GM23338 (cell line): ENCODE measurements at regions not wholly inside any gene's neighbourhood (a gene's known extent, or its start where the extent isn't known, plus 50 kb on each side); places are given as distances from the start of the nearest gene placed in this dataset.

ENCODE experiments used
- ATAC-seq: fragments of 200-7000 bp; cut with Tn5 transposase; 3 replicates; pipeline ENCODE4 v1.9.1; 2020
- DNase-seq: peaks from one replicate; pipeline ENCODE4 v3.0.0-alpha.2; 2015; ENCODE audit warnings: low spot score
- H2AFZ ChIP-seq: fragments of 200-600 bp; sonication (generic); 2 replicates; pipeline ENCODE4 v1.8.0; 2016; ENCODE audit warnings: antibody characterized with exemption, mild to moderate bottlenecking, moderate library complexity
- H3F3A ChIP-seq: fragments of 200-600 bp; sonication (generic); replicated peaks from 2 replicates; pipeline ENCODE4 v1.8.0; 2017; ENCODE audit warnings: antibody characterized with exemption, mixed run types, low read depth
- H3K27ac ChIP-seq: fragments of 200-600 bp; sonication (generic); 2 replicates; pipeline ENCODE4 v1.6.1; 2016; ENCODE audit warnings: low read depth
- H3K27me3 ChIP-seq: fragments of 200-600 bp; sonication (generic); 2 replicates; pipeline ENCODE4 v1.8.0; 2016; ENCODE audit warnings: mild to moderate bottlenecking, mixed run types, moderate library complexity; ENCODE audit not compliant: insufficient read depth
- H3K36me3 ChIP-seq: fragments of 200-600 bp; sonication (generic); 2 replicates; pipeline ENCODE4 v1.8.0; 2016; ENCODE audit warnings: mild to moderate bottlenecking; ENCODE audit not compliant: insufficient read depth
- H3K4me1 ChIP-seq: fragments of 200-600 bp; sonication (generic); 2 replicates; pipeline ENCODE4 v1.8.0; 2016; ENCODE audit warnings: mild to moderate bottlenecking, moderate library complexity; ENCODE audit not compliant: insufficient read depth
- H3K4me2 ChIP-seq: fragments of 200-600 bp; sonication (generic); 2 replicates; pipeline ENCODE4 v1.7.1; 2017; ENCODE audit warnings: mixed run types
- H3K4me3 ChIP-seq: fragments of 200-600 bp; sonication (generic); 2 replicates; pipeline ENCODE4 v1.6.1; 2016; ENCODE audit warnings: mixed run types
- H3K79me2 ChIP-seq: fragments of 200-600 bp; sonication (generic); replicated peaks from 2 replicates; pipeline ENCODE4 v1.8.0; 2017; ENCODE audit warnings: mild to moderate bottlenecking; ENCODE audit not compliant: insufficient read depth
- H3K9me2 ChIP-seq: fragments of 200-600 bp; sonication (generic); 2 replicates; pipeline ENCODE4 v1.8.0; 2017; ENCODE audit not compliant: insufficient read depth
- H4K20me1 ChIP-seq: fragments of 200-600 bp; sonication (generic); replicated peaks from 2 replicates; pipeline ENCODE4 v1.8.0; 2017; ENCODE audit warnings: mild to moderate bottlenecking; ENCODE audit not compliant: insufficient read depth
- H3K27ac Mint-ChIP-seq: 2 replicates; pipeline ENCODE4 v1.8.0; 2020; ENCODE audit warnings: inconsistent platforms, mild to moderate bottlenecking, moderate library complexity, mixed read lengths
- H3K27me3 Mint-ChIP-seq: 3 replicates; pipeline ENCODE4 v1.8.0; 2022; ENCODE audit warnings: low read depth, mild to moderate bottlenecking, moderate library complexity, mixed read lengths, inconsistent platforms; ENCODE audit not compliant: insufficient read depth, poor library complexity
- H3K36me3 Mint-ChIP-seq: 3 replicates; pipeline ENCODE4 v1.8.0; 2021; ENCODE audit warnings: low read depth, mild to moderate bottlenecking, inconsistent platforms, moderate library complexity, mixed read lengths
- H3K4me1 Mint-ChIP-seq: 3 replicates; pipeline ENCODE4 v1.8.0; 2020; ENCODE audit warnings: mild to moderate bottlenecking, inconsistent platforms, mixed read lengths
- H3K4me3 Mint-ChIP-seq: 3 replicates; pipeline ENCODE4 v1.8.0; 2021; ENCODE audit warnings: moderate library complexity, mild to moderate bottlenecking, inconsistent platforms, mixed read lengths
- H3K9me3 Mint-ChIP-seq: 3 replicates; pipeline ENCODE4 v1.8.0; 2020; ENCODE audit warnings: moderate library complexity, mild to moderate bottlenecking, inconsistent platforms, mixed read lengths
- CREB1 ChIP-seq: fragments of 250-450 bp; sonication (Bioruptor Pico); IDR thresholded peaks from 2 replicates; pipeline ENCODE4 v1.5.0; 2020; ENCODE audit warnings: low read depth, mild to moderate bottlenecking, moderate library complexity
- ETS1 ChIP-seq: IDR thresholded peaks from 2 replicates; pipeline ENCODE4 v1.6.1; 2016; ENCODE audit warnings: antibody characterized with exemption
- EZH2 ChIP-seq: fragments of 200-600 bp; sonication (generic); IDR thresholded peaks from one replicate; pipeline ENCODE4 v1.8.0; 2017; ENCODE audit warnings: antibody characterized with exemption, mild to moderate bottlenecking, low read depth; ENCODE audit not compliant: unreplicated experiment
- POLR2AphosphoS5 ChIP-seq: IDR thresholded peaks from 2 replicates; pipeline ENCODE4 v1.6.1; 2016; ENCODE audit warnings: antibody characterized with exemption, low read depth
- REST ChIP-seq: IDR thresholded peaks from one replicate; pipeline ENCODE4 v1.6.1; 2018; ENCODE audit warnings: antibody characterized with exemption; ENCODE audit not compliant: unreplicated experiment
- STAT1 ChIP-seq: IDR thresholded peaks from one replicate; pipeline ENCODE4 v1.6.1; 2016; ENCODE audit warnings: antibody characterized with exemption; ENCODE audit not compliant: unreplicated experiment
- ZNF114 ChIP-seq: fragments of 250-450 bp; sonication (Bioruptor Pico); IDR thresholded peaks from 2 replicates; pipeline ENCODE4 v1.5.0; 2020; ENCODE audit warnings: mild to moderate bottlenecking, moderate library complexity
- ZNF331 ChIP-seq: fragments of 250-450 bp; sonication (Bioruptor Pico); IDR thresholded peaks from 2 replicates; pipeline ENCODE4 v1.5.0; 2020; ENCODE audit warnings: low read depth, mild to moderate bottlenecking, moderate library complexity
- TF ChIP-seq, protein P1 (sequence below): fragments of 250-450 bp; sonication (Bioruptor Pico); IDR thresholded peaks from 2 replicates; pipeline ENCODE4 v1.5.0; 2020; ENCODE audit warnings: mild to moderate bottlenecking, moderate library complexity

DNA sequence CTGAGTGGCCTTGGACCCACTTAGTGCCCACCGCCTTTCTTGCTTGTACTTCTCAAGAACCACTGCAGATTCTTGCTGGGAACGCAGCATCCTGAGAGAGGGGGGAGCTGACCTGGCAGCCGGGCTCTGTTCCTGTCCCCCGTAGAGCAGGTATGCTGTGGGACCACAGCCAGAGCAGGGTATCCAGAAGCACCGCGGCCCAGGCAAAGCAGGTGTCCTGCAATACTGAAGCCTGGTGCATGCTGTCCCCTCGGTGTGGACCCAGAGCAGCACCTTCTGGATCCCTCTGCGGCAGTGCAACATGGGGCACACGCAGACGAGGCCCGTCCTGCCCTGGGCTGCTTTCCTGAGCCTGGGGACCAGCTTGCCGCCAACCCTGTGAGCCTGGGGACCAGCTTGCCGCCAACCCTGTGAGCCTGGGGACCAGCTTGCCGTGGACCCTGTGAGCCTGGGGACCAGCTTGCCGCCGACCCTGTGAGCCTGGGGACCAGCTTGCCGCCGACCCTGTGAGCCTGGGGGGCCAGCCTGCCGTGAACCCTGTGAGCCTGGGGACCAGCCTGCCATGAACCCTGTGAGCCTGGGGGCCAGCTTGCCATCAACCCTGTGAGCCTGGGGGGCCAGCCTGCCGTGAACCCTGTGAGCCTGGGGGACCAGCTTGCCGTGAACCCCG lies 60.9 kb upstream of the ADGRA1 start:
- Histone ChIP-seq H3K27ac (no peak overlapping the region), H3K4me1 (0 out of 2 replicates have a peak, but pooled peaks cover 4% of the 10 kb centered on the region), H4K20me1 (no peaks in the 10 kb centered on the region), H3K4me3 (no peak overlapping the region), H3K9me2 (no peaks in the 10 kb centered on the region), H3K27me3 (no peaks in the 10 kb centered on the region), H3K79me2 (no peaks in the 10 kb centered on the region), H3F3A (0 out of 2 replicates have a peak, but pooled peaks cover 3% of the 10 kb centered on the region), H3K4me2 (no peak overlapping the region), H3K36me3 (no peaks in the 10 kb centered on the region), H2AFZ (no peak overlapping the region)
- H3K4me1 Mint-ChIP-seq = peaks cover 25% of the 10 kb centered on the region
- no peak overlapping the region for H3K27ac Mint-ChIP-seq
- no peaks in the 10 kb centered on the region for H3K9me3 Mint-ChIP-seq
- peaks cover 21% of the 10 kb centered on the region for H3K27me3 Mint-ChIP-seq
- no peak for DNase-seq
- TF ChIP-seq ETS1 (no peak), EZH2 (no peak), CREB1 (CRISPR knock-in tag) (no peak), STAT1 (no peak), REST (no peak), ZNF331 (CRISPR knock-in tag) (no peak), ZNF114 (no peak), POLR2AphosphoS5 (no peak)
- H3K4me3 Mint-ChIP-seq = no peak overlapping the region
- ATAC-seq = no peak
- H3K36me3 Mint-ChIP-seq = no peaks in the 10 kb centered on the region

DNA sequence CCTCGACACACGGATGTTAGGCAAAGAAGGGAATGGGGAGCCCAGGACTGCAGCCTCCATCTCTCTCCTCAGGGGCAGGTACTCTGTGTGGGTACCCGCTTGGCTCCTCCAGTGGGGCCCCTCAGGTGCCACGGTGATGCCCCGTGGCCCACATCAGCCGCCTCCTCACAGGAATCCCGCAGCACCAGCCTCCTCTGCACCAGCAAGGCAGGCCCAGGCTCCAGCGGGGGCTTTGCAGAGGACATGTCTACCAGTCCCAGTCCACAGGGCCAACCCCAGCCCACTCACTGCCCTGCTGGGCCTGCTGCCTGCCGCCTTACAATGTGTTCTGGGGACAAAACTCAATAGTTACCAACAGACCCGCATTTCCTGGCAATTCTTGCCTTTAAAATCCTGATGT lies 61.6 kb upstream of the ADGRA1 start:
- Mint-ChIP-seq H3K36me3 (no peaks in the 10 kb centered on the region), H3K4me1 (peaks cover 23% of the 10 kb centered on the region), H3K9me3 (no peaks in the 10 kb centered on the region), H3K4me3 (no peak overlapping the region), H3K27ac (no peak overlapping the region), H3K27me3 (peaks cover 23% of the 10 kb centered on the region)
- Histone ChIP-seq H3F3A (0 out of 2 replicates have a peak, but pooled peaks cover 3% of the 10 kb centered on the region), H3K4me3 (no peak overlapping the region), H3K4me1 (0 out of 2 replicates have a peak, but pooled peaks cover 4% of the 10 kb centered on the region), H4K20me1 (no peaks in the 10 kb centered on the region), H3K9me2 (no peaks in the 10 kb centered on the region), H3K36me3 (no peaks in the 10 kb centered on the region), H2AFZ (no peak overlapping the region), H3K27ac (no peak overlapping the region), H3K79me2 (no peaks in the 10 kb centered on the region), H3K4me2 (no peak overlapping the region), H3K27me3 (no peaks in the 10 kb centered on the region)
- no peak for DNase-seq
- no peak for ATAC-seq
- TF ChIP-seq POLR2AphosphoS5 = no peak
- TF ChIP-seq, protein P1, sequence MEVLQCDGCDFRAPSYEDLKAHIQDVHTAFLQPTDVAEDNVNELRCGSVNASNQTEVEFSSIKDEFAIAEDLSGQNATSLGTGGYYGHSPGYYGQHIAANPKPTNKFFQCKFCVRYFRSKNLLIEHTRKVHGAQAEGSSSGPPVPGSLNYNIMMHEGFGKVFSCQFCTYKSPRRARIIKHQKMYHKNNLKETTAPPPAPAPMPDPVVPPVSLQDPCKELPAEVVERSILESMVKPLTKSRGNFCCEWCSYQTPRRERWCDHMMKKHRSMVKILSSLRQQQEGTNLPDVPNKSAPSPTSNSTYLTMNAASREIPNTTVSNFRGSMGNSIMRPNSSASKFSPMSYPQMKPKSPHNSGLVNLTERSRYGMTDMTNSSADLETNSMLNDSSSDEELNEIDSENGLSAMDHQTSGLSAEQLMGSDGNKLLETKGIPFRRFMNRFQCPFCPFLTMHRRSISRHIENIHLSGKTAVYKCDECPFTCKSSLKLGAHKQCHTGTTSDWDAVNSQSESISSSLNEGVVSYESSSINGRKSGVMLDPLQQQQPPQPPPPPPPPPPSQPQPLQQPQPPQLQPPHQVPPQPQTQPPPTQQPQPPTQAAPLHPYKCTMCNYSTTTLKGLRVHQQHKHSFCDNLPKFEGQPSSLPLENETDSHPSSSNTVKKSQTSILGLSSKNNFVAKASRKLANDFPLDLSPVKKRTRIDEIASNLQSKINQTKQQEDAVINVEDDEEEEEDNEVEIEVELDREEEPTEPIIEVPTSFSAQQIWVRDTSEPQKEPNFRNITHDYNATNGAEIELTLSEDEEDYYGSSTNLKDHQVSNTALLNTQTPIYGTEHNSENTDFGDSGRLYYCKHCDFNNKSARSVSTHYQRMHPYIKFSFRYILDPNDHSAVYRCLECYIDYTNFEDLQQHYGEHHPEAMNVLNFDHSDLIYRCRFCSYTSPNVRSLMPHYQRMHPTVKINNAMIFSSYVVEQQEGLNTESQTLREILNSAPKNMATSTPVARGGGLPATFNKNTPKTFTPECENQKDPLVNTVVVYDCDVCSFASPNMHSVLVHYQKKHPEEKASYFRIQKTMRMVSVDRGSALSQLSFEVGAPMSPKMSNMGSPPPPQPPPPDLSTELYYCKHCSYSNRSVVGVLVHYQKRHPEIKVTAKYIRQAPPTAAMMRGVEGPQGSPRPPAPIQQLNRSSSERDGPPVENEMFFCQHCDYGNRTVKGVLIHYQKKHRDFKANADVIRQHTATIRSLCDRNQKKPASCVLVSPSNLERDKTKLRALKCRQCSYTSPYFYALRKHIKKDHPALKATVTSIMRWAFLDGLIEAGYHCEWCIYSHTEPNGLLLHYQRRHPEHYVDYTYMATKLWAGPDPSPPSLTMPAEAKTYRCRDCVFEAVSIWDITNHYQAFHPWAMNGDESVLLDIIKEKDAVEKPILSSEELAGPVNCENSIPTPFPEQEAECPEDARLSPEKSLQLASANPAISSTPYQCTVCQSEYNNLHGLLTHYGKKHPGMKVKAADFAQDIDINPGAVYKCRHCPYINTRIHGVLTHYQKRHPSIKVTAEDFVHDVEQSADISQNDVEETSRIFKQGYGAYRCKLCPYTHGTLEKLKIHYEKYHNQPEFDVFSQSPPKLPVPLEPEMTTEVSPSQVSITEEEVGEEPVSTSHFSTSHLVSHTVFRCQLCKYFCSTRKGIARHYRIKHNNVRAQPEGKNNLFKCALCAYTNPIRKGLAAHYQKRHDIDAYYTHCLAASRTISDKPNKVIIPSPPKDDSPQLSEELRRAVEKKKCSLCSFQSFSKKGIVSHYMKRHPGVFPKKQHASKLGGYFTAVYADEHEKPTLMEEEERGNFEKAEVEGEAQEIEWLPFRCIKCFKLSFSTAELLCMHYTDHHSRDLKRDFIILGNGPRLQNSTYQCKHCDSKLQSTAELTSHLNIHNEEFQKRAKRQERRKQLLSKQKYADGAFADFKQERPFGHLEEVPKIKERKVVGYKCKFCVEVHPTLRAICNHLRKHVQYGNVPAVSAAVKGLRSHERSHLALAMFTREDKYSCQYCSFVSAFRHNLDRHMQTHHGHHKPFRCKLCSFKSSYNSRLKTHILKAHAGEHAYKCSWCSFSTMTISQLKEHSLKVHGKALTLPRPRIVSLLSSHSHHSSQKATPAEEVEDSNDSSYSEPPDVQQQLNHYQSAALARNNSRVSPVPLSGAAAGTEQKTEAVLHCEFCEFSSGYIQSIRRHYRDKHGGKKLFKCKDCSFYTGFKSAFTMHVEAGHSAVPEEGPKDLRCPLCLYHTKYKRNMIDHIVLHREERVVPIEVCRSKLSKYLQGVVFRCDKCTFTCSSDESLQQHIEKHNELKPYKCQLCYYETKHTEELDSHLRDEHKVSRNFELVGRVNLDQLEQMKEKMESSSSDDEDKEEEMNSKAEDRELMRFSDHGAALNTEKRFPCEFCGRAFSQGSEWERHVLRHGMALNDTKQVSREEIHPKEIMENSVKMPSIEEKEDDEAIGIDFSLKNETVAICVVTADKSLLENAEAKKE (CRISPR knock-in tag) = no peak
